Left ventricle myocardium inferior (tissue), 1 donor: ENCODE measurements at regions not wholly inside any gene's neighbourhood (a gene's known extent, or its start where the extent isn't known, plus 50 kb on each side); places are given as distances from the start of the nearest gene placed in this dataset.

ENCODE experiments used
- DNase-seq: peaks from one replicate; pipeline ENCODE4 v3.0.0-alpha.2; 2020
- H3K27ac ChIP-seq: fragments of 200-600 bp; replicated peaks from 2 replicates; pipeline ENCODE4 v1.8.0; 2021
- H3K27me3 ChIP-seq: fragments of 200-600 bp; 2 replicates; pipeline ENCODE4 v1.8.0; 2021; ENCODE audit warnings: low read depth
- H3K36me3 ChIP-seq: fragments of 200-600 bp; 2 replicates; pipeline ENCODE4 v1.8.0; 2021
- H3K4me1 ChIP-seq: fragments of 200-600 bp; 2 replicates; pipeline ENCODE4 v1.8.0; 2021
- H3K4me3 ChIP-seq: fragments of 200-600 bp; 2 replicates; pipeline ENCODE4 v1.8.0; 2021; ENCODE audit warnings: mild to moderate bottlenecking, moderate library complexity
- H3K9me3 ChIP-seq: fragments of 200-600 bp; replicated peaks from 2 replicates; pipeline ENCODE4 v1.8.0; 2021
- CTCF ChIP-seq: fragments of 200-600 bp; IDR thresholded peaks from 2 replicates; pipeline ENCODE4 v1.8.0; 2021; ENCODE audit warnings: antibody characterized with exemption, mild to moderate bottlenecking, borderline replicate concordance
- intact Hi-C: fragments of 100-400 bp; cut with micrococcal nuclease; formaldehyde crosslinking; loops from one replicate; pipeline ENCODE4 v1.11.0; 2022
- donor health status: DM: no; HTN: yes; CAD: no; lungs with severe emphysema.

- intact Hi-C loops: no loop called here
- Histone ChIP-seq H3K36me3 (no peaks in the 10 kb centered on the region), H3K9me3 (no peaks in the 10 kb centered on the region), H3K4me3 (no peak overlapping the region), H3K27me3 (peaks cover 5% of the 10 kb centered on the region), H3K4me1 (peaks cover 56% of the 10 kb centered on the region), H3K27ac (no peak overlapping the region)
- TF ChIP-seq CTCF: no peak
- DNase-seq: no peak
Observed at GRCh38 chr5:142435410-142436115, 110.7 kb upstream of the SPRY4 start.

GRCh38 chr5:142434322-142434612 lies 109.4 kb upstream of the SPRY4 start:
- Histone ChIP-seq H3K9me3 (no peaks in the 10 kb centered on the region), H3K36me3 (no peaks in the 10 kb centered on the region), H3K27ac (peak overlapping the region; percentile 53), H3K4me1 (peaks cover 52% of the 10 kb centered on the region), H3K4me3 (no peak overlapping the region), H3K27me3 (peaks cover 5% of the 10 kb centered on the region)
- TF ChIP-seq CTCF: no peak
- no peak for DNase-seq
- intact Hi-C loops: no loop called here

GRCh38 chr5:142433526-142434321 lies 108.9 kb upstream of the SPRY4 start:
- intact Hi-C loops: no loop called here
- Histone ChIP-seq H3K27ac (peak overlapping the region; percentile 53), H3K4me1 (peaks cover 50% of the 10 kb centered on the region)

GRCh38 chr5:142432961-142433360 lies 108.1 kb upstream of the SPRY4 start:
- no peaks in the 10 kb centered on the region for H3K36me3 ChIP-seq
- no peaks in the 10 kb centered on the region for H3K9me3 ChIP-seq
- no peak for TF ChIP-seq CTCF
- peaks cover 5% of the 10 kb centered on the region for H3K27me3 ChIP-seq
- intact Hi-C loops: no loop called here
- H3K27ac ChIP-seq: peak overlapping the region; percentile 53
- peaks cover 50% of the 10 kb centered on the region for H3K4me1 ChIP-seq
- H3K4me3 ChIP-seq: no peak overlapping the region
- DNase-seq: no peak

More at GRCh38 chr5:142433526-142434321, 108.9 kb upstream of the SPRY4 start:
- no peak for DNase-seq
- Histone ChIP-seq H3K36me3 (no peaks in the 10 kb centered on the region), H3K4me3 (no peak overlapping the region), H3K9me3 (no peaks in the 10 kb centered on the region), H3K27me3 (peaks cover 5% of the 10 kb centered on the region)
- no peak for TF ChIP-seq CTCF

GRCh38 chr5:142432369-142432863 lies 107.6 kb upstream of the SPRY4 start:
- intact Hi-C loops: no loop called here
- Histone ChIP-seq H3K27me3 (peaks cover 5% of the 10 kb centered on the region), H3K4me1 (peaks cover 50% of the 10 kb centered on the region), H3K4me3 (no peak overlapping the region), H3K9me3 (no peaks in the 10 kb centered on the region), H3K27ac (peak overlapping the region; percentile 53), H3K36me3 (no peaks in the 10 kb centered on the region)
- DNase-seq: peak; percentile 25
- TF ChIP-seq CTCF: no peak
